Neural progenitor cell (in vitro differentiated cells): ENCODE measurements at regions not wholly inside any gene's neighbourhood (a gene's known extent, or its start where the extent isn't known, plus 50 kb on each side); places are given as distances from the start of the nearest gene placed in this dataset.
"Not testable (repeated sequence)": the region's sequence is repeated elsewhere in the genome, so short reads cannot be mapped to it uniquely, and the experiment has no call there.

Experiments used
- DNase-seq: peaks from one replicate; pipeline ENCODE4 v3.0.0-alpha.2; 2016; ENCODE audit warnings: low spot score
- H2AFZ ChIP-seq: fragments of 200-600 bp; sonication (generic); replicated peaks from 2 replicates; pipeline ENCODE4 v1.6.1; 2016; ENCODE audit warnings: antibody characterized with exemption
- H3F3A ChIP-seq: fragments of 200-600 bp; sonication (generic); 2 replicates; pipeline ENCODE4 v1.6.1; 2016; ENCODE audit warnings: antibody characterized with exemption, low read depth
- H3K27ac ChIP-seq: fragments of 200-600 bp; sonication (generic); 2 replicates; pipeline ENCODE4 v1.5.1; 2016; ENCODE audit warnings: mild to moderate bottlenecking
- H3K27me3 ChIP-seq: fragments of 200-600 bp; sonication (generic); 2 replicates; pipeline ENCODE4 v1.6.1; 2016; ENCODE audit warnings: mild to moderate bottlenecking, moderate library complexity
- H3K36me3 ChIP-seq: fragments of 200-600 bp; sonication (generic); 2 replicates; pipeline ENCODE4 v1.5.1; 2016
- H3K4me1 ChIP-seq: fragments of 200-600 bp; sonication (generic); 2 replicates; pipeline ENCODE4 v1.6.1; 2016; ENCODE audit warnings: mixed run types
- H3K4me2 ChIP-seq: fragments of 200-600 bp; sonication (generic); 2 replicates; pipeline ENCODE4 v1.6.1; 2016
- H3K4me3 ChIP-seq: fragments of 200-600 bp; sonication (generic); 2 replicates; pipeline ENCODE4 v1.5.1; 2016
- H3K79me2 ChIP-seq: fragments of 200-600 bp; sonication (generic); 2 replicates; pipeline ENCODE4 v1.6.1; 2016; ENCODE audit warnings: low read depth
- H3K9ac ChIP-seq: fragments of 200-600 bp; sonication (generic); 2 replicates; pipeline ENCODE4 v1.6.1; 2016
- H3K9me3 ChIP-seq: fragments of 200-600 bp; sonication (generic); 2 replicates; pipeline ENCODE4 v1.5.1; 2016; ENCODE audit warnings: low read depth
- H4K20me1 ChIP-seq: fragments of 200-600 bp; sonication (generic); 2 replicates; pipeline ENCODE4 v1.6.1; 2016; ENCODE audit warnings: low read depth
- H3K27ac Mint-ChIP-seq: 3 replicates; pipeline ENCODE4 v1.8.0; 2021; ENCODE audit warnings: mixed read lengths
- H3K27me3 Mint-ChIP-seq: 2 replicates; pipeline ENCODE4 v1.8.0; 2022; ENCODE audit warnings: low read depth, mild to moderate bottlenecking, inconsistent platforms, moderate library complexity, mixed read lengths; ENCODE audit not compliant: insufficient read depth
- H3K36me3 Mint-ChIP-seq: 3 replicates; pipeline ENCODE4 v1.8.0; 2021; ENCODE audit warnings: mixed read lengths
- H3K4me1 Mint-ChIP-seq: 3 replicates; pipeline ENCODE4 v1.8.0; 2021; ENCODE audit warnings: mixed read lengths
- H3K4me3 Mint-ChIP-seq: 3 replicates; pipeline ENCODE4 v1.8.0; 2021; ENCODE audit warnings: mild to moderate bottlenecking, moderate library complexity, mixed read lengths
- H3K9me3 Mint-ChIP-seq: 3 replicates; pipeline ENCODE4 v1.8.0; 2020; ENCODE audit warnings: mixed read lengths
- EZH2 ChIP-seq: fragments of 200-600 bp; sonication (generic); IDR thresholded peaks from 2 replicates; pipeline ENCODE4 v1.6.1; 2017; ENCODE audit warnings: antibody characterized with exemption, mild to moderate bottlenecking, moderate library complexity
- EZH2phosphoT487 ChIP-seq: fragments of 200-600 bp; sonication (generic); IDR thresholded peaks from 2 replicates; pipeline ENCODE4 v1.6.1; 2017; ENCODE audit warnings: antibody characterized with exemption
- TF ChIP-seq, protein P1 (sequence below): fragments of 200-600 bp; sonication (generic); IDR thresholded peaks from 2 replicates; pipeline ENCODE4 v1.5.1; 2017; ENCODE audit warnings: antibody characterized with exemption, mild to moderate bottlenecking

DNA sequence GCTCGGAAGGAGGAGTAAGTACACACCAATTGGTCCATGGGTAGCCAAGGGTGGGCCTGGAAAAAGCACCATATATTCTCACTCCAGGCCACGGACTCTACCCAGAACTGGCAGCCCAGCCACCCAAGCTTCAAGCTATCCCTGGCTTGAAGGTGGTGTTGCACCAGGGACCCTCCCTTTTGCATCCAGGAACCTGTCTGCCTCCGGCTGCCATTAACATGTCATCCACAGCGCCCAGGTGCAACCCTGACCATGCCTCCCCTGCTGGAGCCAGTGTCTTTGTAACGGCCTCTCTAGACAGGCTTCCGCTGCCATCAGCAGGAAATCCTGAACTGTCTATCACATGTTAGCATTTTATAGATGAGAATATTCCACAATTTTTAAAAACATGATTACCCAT is 2158.5 kb upstream of the RAG2 start:
- no peak overlapping the region for H3K9ac ChIP-seq
- H3K27me3 ChIP-seq: no peaks in the 10 kb centered on the region
- Mint-ChIP-seq H3K4me3 (no peak overlapping the region), H3K27ac (no peak overlapping the region), H3K4me1 (no peaks in the 10 kb centered on the region), H3K9me3 (no peaks in the 10 kb centered on the region), H3K27me3 (no peaks in the 10 kb centered on the region), H3K36me3 (no peaks in the 10 kb centered on the region)
- TF ChIP-seq EZH2phosphoT487: no peak
- no peak overlapping the region for H2AFZ ChIP-seq
- no peak overlapping the region for H3K27ac ChIP-seq
- no peaks in the 10 kb centered on the region for H3K36me3 ChIP-seq
- no peak overlapping the region for H3K4me2 ChIP-seq
- no peak overlapping the region for H3K4me3 ChIP-seq
- no peaks in the 10 kb centered on the region for H4K20me1 ChIP-seq
- no peaks in the 10 kb centered on the region for H3K79me2 ChIP-seq
- H3F3A ChIP-seq: no peaks in the 10 kb centered on the region
- DNase-seq: no peak
- no peaks in the 10 kb centered on the region for H3K9me3 ChIP-seq
- no peaks in the 10 kb centered on the region for H3K4me1 ChIP-seq

- Histone ChIP-seq H3K27ac (no peak overlapping the region), H3K4me1 (no peaks in the 10 kb centered on the region), H3K4me2 (no peak overlapping the region), H3K9me3 (peaks cover 2% of the 10 kb centered on the region), H3K79me2 (no peaks in the 10 kb centered on the region), H3F3A (no peaks in the 10 kb centered on the region), H4K20me1 (no peaks in the 10 kb centered on the region), H3K9ac (no peak overlapping the region), H3K36me3 (no peaks in the 10 kb centered on the region), H3K4me3 (no peak overlapping the region), H2AFZ (no peak overlapping the region), H3K27me3 (no peaks in the 10 kb centered on the region)
- no peaks in the 10 kb centered on the region for H3K36me3 Mint-ChIP-seq
- TF ChIP-seq, protein P1, sequence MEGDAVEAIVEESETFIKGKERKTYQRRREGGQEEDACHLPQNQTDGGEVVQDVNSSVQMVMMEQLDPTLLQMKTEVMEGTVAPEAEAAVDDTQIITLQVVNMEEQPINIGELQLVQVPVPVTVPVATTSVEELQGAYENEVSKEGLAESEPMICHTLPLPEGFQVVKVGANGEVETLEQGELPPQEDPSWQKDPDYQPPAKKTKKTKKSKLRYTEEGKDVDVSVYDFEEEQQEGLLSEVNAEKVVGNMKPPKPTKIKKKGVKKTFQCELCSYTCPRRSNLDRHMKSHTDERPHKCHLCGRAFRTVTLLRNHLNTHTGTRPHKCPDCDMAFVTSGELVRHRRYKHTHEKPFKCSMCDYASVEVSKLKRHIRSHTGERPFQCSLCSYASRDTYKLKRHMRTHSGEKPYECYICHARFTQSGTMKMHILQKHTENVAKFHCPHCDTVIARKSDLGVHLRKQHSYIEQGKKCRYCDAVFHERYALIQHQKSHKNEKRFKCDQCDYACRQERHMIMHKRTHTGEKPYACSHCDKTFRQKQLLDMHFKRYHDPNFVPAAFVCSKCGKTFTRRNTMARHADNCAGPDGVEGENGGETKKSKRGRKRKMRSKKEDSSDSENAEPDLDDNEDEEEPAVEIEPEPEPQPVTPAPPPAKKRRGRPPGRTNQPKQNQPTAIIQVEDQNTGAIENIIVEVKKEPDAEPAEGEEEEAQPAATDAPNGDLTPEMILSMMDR: no peak
- TF ChIP-seq EZH2phosphoT487: no peak
- TF ChIP-seq EZH2: no peak
- DNase-seq: no peak
- H3K27ac Mint-ChIP-seq: no peak overlapping the region
- no peaks in the 10 kb centered on the region for H3K9me3 Mint-ChIP-seq
- H3K4me1 Mint-ChIP-seq: no peaks in the 10 kb centered on the region
- no peak overlapping the region for H3K4me3 Mint-ChIP-seq
- no peaks in the 10 kb centered on the region for H3K27me3 Mint-ChIP-seq
Observed at GRCh38 chr11:38751421-38751820, 2153.4 kb upstream of the RAG2 start.

DNA sequence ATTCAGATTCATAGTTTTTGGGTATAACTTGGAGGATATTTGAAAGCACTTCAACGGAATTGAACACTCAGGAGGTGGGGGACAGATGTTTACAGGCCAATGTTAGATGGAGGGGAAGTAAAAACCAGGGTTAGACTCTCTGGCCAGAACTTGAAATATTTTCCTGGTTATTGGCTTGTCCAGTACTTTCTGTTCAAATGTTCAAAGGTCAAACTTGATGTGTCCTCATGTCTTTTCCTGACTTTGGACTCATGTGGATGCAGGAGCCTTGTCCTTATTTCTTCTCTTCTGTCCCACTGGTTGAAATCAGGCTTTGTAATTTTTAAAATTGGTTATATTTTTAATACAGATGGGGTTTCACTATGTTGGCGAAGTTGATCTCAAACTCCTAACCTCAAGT is 2148.5 kb upstream of the RAG2 start:
- H3K4me3 Mint-ChIP-seq, H3K4me1 ChIP-seq, H4K20me1 ChIP-seq, H3K9me3 Mint-ChIP-seq, H3K9me3 ChIP-seq, H3K27ac Mint-ChIP-seq, H3K4me2 ChIP-seq, DNase-seq, H3F3A ChIP-seq, H2AFZ ChIP-seq, H3K27ac ChIP-seq, H3K27me3 Mint-ChIP-seq, H3K9ac ChIP-seq, H3K4me1 Mint-ChIP-seq, H3K79me2 ChIP-seq, H3K27me3 ChIP-seq, H3K36me3 Mint-ChIP-seq, H3K36me3 ChIP-seq, H3K4me3 ChIP-seq: not testable (repeated sequence)

- Mint-ChIP-seq H3K27ac (no peak overlapping the region), H3K9me3 (peaks cover 7% of the 10 kb centered on the region), H3K27me3 (no peaks in the 10 kb centered on the region), H3K4me3 (no peak overlapping the region), H3K4me1 (peaks cover 5% of the 10 kb centered on the region), H3K36me3 (no peaks in the 10 kb centered on the region)
- H3K4me1 ChIP-seq: no peaks in the 10 kb centered on the region
- no peaks in the 10 kb centered on the region for H3K9me3 ChIP-seq
- H3K36me3 ChIP-seq: no peaks in the 10 kb centered on the region
- no peak overlapping the region for H3K4me2 ChIP-seq
- TF ChIP-seq EZH2 (no peak), EZH2phosphoT487 (no peak)
- TF ChIP-seq, protein P1: no peak
- H2AFZ ChIP-seq: no peak overlapping the region
- DNase-seq: no peak
- H3K4me3 ChIP-seq: no peak overlapping the region
- no peaks in the 10 kb centered on the region for H3F3A ChIP-seq
- H3K79me2 ChIP-seq: no peaks in the 10 kb centered on the region
- H4K20me1 ChIP-seq: no peaks in the 10 kb centered on the region
- H3K27ac ChIP-seq: no peak overlapping the region
- no peak overlapping the region for H3K9ac ChIP-seq
- no peaks in the 10 kb centered on the region for H3K27me3 ChIP-seq
Observed at GRCh38 chr11:38723361-38723760, 2125.3 kb upstream of the RAG2 start.
